ENCODE measurements at regions not wholly inside any gene's neighbourhood (a gene's known extent, or its start where the extent isn't known, plus 50 kb on each side); places are given as distances from the start of the nearest gene placed in this dataset.

DNA sequence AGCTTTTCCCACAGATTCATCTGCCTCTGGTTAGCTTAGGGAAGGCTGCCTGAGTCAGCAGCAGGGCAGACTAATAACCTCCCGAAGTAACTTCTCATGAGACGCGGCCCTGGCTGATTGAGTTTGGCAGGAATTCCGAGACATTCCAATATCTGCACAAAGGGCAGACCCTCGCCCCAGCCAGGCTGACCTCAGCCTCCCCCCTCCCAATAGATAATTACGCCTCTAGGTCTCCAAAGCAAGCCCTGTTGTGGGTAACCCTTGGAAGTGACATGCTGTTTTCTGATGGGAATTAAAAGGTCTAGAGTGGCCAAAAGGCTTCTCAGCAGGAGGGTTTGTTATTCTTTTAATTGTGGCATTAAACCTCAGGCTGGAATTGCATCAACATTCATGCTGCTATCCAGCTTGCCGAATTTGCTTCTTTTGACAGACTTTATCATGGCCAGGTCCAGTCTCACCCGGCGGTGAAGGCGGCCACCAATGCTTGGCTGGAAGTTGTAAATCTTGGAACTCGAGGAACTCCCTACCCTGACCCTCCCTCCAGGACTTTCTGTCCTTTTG is 98.0 kb upstream of the SLC14A2 start:
- no peaks in the 10 kb centered on the region for H3K36me3 ChIP-seq (ENCODE audit: insufficient read depth, low read depth, low read length)
- no peak overlapping the region for H3K27ac ChIP-seq (ENCODE audit: low read length)
- no peaks in the 10 kb centered on the region; the same call in 1 of the 2 replicates for H3K27me3 ChIP-seq (ENCODE audit: insufficient read depth, low read length)
- no peaks in the 10 kb centered on the region for H3K9me3 ChIP-seq (ENCODE audit: insufficient read depth, low read depth, low read length)
- no peaks in the 10 kb centered on the region for H3K4me1 ChIP-seq (ENCODE audit: insufficient read depth, low read length)
- no peak overlapping the region for H3K9ac ChIP-seq (ENCODE audit: low read depth, low read length)
- no peak overlapping the region for H3K4me3 ChIP-seq (ENCODE audit: low read length)

DNA sequence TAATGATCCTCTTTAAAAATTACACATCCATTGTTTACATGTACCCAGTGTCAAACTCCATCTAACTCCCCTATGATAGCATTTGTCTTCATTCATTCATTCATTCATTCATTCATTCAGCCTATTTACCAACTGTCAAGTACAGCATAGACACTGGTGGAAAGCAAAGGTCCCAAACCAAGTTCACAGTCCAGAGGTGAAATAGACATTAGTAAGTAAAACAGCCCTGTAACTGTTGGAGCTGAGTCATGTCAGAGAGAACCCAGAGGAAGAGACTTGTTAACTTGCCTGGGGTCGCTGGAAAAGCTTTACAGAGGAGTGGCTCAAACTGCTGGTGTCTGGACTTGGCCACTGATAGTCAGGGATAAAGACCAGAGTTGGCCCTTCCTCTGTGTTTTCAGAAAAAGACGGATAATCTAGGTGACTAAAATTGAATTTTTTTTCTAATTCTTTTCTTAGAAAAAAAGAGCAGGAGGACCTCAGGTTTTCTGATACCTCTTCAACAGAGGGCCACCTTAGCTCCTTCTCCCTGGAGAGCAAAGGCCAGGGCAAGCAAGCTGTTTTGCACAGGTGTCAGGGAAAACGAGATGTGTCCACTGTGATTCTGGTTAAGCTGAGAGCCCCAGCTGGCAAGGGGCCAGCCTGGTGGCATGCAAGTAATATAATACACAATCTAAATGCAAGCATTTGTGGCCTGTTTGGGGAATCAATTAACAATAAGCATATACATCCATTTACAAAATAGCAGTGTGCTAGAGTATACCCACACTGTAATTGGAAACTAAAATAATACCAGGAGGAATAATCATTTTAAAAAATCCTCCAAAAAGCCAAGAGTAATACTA is 96.7 kb upstream of the SLC14A2 start:
- H3K9me3 ChIP-seq (ENCODE audit: insufficient read depth, low read depth, low read length) = no peaks in the 10 kb centered on the region
- no peak overlapping the region for H3K4me3 ChIP-seq (ENCODE audit: low read length)
- H3K4me1 ChIP-seq (ENCODE audit: insufficient read depth, low read length) = no peaks in the 10 kb centered on the region
- H3K27me3 ChIP-seq (ENCODE audit: insufficient read depth, low read length) = no peaks in the 10 kb centered on the region; the same call in 1 of the 2 replicates
- H3K27ac ChIP-seq (ENCODE audit: low read length) = no peak overlapping the region
- no peak overlapping the region for H3K9ac ChIP-seq (ENCODE audit: low read depth, low read length)
- H3K36me3 ChIP-seq (ENCODE audit: insufficient read depth, low read depth, low read length) = no peaks in the 10 kb centered on the region

- H3K9me3 ChIP-seq (ENCODE audit: insufficient read depth, low read depth, low read length) = no peaks in the 10 kb centered on the region
- no peaks in the 10 kb centered on the region for H3K36me3 ChIP-seq (ENCODE audit: insufficient read depth, low read depth, low read length)
- H3K9ac ChIP-seq (ENCODE audit: low read depth, low read length) = no peak overlapping the region
- no peaks in the 10 kb centered on the region for H3K4me1 ChIP-seq (ENCODE audit: insufficient read depth, low read length)
- no peak overlapping the region for H3K27ac ChIP-seq (ENCODE audit: low read length)
- H3K4me3 ChIP-seq (ENCODE audit: low read length) = no peak overlapping the region
- no peaks in the 10 kb centered on the region; the same call in 1 of the 2 replicates for H3K27me3 ChIP-seq (ENCODE audit: insufficient read depth, low read length)
These were observed 95.6 kb upstream of the SLC14A2 start for GRCh38 chr18:45519411-45520280.

GRCh38 chr18:45521136-45521535 is 94.1 kb upstream of the SLC14A2 start:
- no peaks in the 10 kb centered on the region for H3K4me1 ChIP-seq (ENCODE audit: insufficient read depth, low read length)
- no peak overlapping the region for H3K4me3 ChIP-seq (ENCODE audit: low read length)

GRCh38 chr18:45521777-45522176 is 93.5 kb upstream of the SLC14A2 start:
- H3K27me3 ChIP-seq (ENCODE audit: insufficient read depth, low read length) = no peaks in the 10 kb centered on the region; the same call in 1 of the 2 replicates
- H3K4me3 ChIP-seq (ENCODE audit: low read length) = no peak overlapping the region
- H3K9me3 ChIP-seq (ENCODE audit: insufficient read depth, low read depth, low read length) = no peaks in the 10 kb centered on the region
- no peak overlapping the region for H3K27ac ChIP-seq (ENCODE audit: low read length)
- no peak overlapping the region for H3K9ac ChIP-seq (ENCODE audit: low read depth, low read length)
- no peaks in the 10 kb centered on the region for H3K36me3 ChIP-seq (ENCODE audit: insufficient read depth, low read depth, low read length)
- no peaks in the 10 kb centered on the region for H3K4me1 ChIP-seq (ENCODE audit: insufficient read depth, low read length)

More at GRCh38 chr18:45521136-45521535, 94.1 kb upstream of the SLC14A2 start:
- Histone ChIP-seq H3K36me3 (ENCODE audit: insufficient read depth, low read depth, low read length) (no peaks in the 10 kb centered on the region), H3K9ac (ENCODE audit: low read depth, low read length) (no peak overlapping the region), H3K9me3 (ENCODE audit: insufficient read depth, low read depth, low read length) (no peaks in the 10 kb centered on the region), H3K27me3 (ENCODE audit: insufficient read depth, low read length) (no peaks in the 10 kb centered on the region; the same call in 1 of the 2 replicates), H3K27ac (ENCODE audit: low read length) (no peak overlapping the region)

DNA sequence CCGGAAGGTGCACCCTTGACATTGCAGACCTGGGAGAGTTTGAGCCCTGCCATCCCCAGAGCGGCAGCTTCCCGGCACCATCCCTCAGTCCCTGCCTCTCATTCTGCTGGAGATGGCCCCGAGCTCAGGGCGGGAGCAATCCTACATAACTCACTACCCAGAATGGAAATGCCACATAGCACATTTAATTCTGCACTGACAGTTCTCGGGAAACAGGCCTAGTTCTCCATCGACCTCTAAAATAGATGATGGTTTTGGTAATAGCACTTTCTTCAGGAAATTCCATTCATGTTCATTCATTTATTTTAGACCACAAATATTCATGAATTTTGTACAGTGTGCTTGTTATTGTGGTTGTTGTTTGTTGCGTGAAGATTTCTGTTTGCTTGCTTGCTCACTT is 92.9 kb upstream of the SLC14A2 start:
- Histone ChIP-seq H3K4me1 (ENCODE audit: insufficient read depth, low read length) (no peaks in the 10 kb centered on the region), H3K9me3 (ENCODE audit: insufficient read depth, low read depth, low read length) (no peaks in the 10 kb centered on the region), H3K36me3 (ENCODE audit: insufficient read depth, low read depth, low read length) (no peaks in the 10 kb centered on the region), H3K27me3 (ENCODE audit: insufficient read depth, low read length) (no peaks in the 10 kb centered on the region), H3K9ac (ENCODE audit: low read depth, low read length) (no peak overlapping the region), H3K4me3 (ENCODE audit: low read length) (no peak overlapping the region), H3K27ac (ENCODE audit: low read length) (no peak overlapping the region)

DNA sequence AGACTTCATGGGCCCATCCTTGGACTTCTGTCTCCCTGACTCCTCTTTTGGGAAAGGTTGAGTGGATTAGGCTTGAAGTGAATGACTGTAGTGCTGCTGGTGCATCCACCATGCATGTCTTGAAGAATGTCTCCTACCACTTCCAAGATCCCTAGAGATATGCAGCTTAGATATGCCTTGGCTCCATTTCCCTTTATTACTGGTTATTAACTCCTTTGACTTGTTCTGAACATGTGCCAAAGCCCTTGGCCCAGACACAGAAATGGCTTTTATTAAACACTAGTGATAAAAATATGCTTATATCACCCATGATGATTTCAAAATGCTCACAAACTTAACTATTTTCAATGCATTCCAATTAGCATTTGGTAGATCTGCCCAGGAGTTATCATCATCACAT is 90.0 kb upstream of the SLC14A2 start:
- H3K9ac ChIP-seq (ENCODE audit: low read depth, low read length) = no peak overlapping the region
- no peaks in the 10 kb centered on the region for H3K36me3 ChIP-seq (ENCODE audit: insufficient read depth, low read depth, low read length)
- no peak overlapping the region for H3K27ac ChIP-seq (ENCODE audit: low read length)
- no peaks in the 10 kb centered on the region for H3K9me3 ChIP-seq (ENCODE audit: insufficient read depth, low read depth, low read length)
- no peak overlapping the region for H3K4me3 ChIP-seq (ENCODE audit: low read length)
- H3K27me3 ChIP-seq (ENCODE audit: insufficient read depth, low read length) = no peaks in the 10 kb centered on the region
- no peaks in the 10 kb centered on the region for H3K4me1 ChIP-seq (ENCODE audit: insufficient read depth, low read length)

- Histone ChIP-seq H3K9me3 (ENCODE audit: insufficient read depth, low read depth, low read length) (no peaks in the 10 kb centered on the region), H3K36me3 (ENCODE audit: insufficient read depth, low read depth, low read length) (no peaks in the 10 kb centered on the region), H3K27me3 (ENCODE audit: insufficient read depth, low read length) (no peaks in the 10 kb centered on the region), H3K4me1 (ENCODE audit: insufficient read depth, low read length) (no peaks in the 10 kb centered on the region), H3K9ac (ENCODE audit: low read depth, low read length) (no peak overlapping the region), H3K4me3 (ENCODE audit: low read length) (no peak overlapping the region), H3K27ac (ENCODE audit: low read length) (no peak overlapping the region)
These were observed 89.0 kb upstream of the SLC14A2 start for GRCh38 chr18:45526114-45526841.

DNA sequence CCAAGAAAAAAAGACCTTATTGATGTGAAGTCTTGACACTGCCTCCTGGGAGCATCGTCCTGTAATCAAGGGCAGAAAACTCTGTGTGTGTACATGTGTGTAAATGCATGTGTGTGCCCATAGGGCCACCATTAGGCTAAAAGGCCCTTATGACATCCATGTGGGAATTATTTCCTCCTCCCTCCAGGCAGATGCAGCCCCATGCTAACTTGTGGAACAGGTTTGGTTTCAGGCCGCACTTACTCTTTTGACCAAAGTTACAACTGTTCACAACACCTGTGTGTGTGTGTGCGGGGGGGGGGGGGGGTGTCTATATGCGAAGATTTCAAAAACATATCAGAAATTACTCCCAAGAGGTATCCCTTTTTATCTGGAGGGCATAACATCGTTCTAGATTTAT is 87.4 kb upstream of the SLC14A2 start:
- Histone ChIP-seq H3K9ac (ENCODE audit: low read depth, low read length) (no peak overlapping the region), H3K36me3 (ENCODE audit: insufficient read depth, low read depth, low read length) (no peaks in the 10 kb centered on the region), H3K27ac (ENCODE audit: low read length) (no peak overlapping the region), H3K4me3 (ENCODE audit: low read length) (no peak overlapping the region), H3K4me1 (ENCODE audit: insufficient read depth, low read length) (no peaks in the 10 kb centered on the region), H3K9me3 (ENCODE audit: insufficient read depth, low read depth, low read length) (no peaks in the 10 kb centered on the region), H3K27me3 (ENCODE audit: insufficient read depth, low read length) (no peaks in the 10 kb centered on the region)

GRCh38 chr18:45528712-45529336 is 86.5 kb upstream of the SLC14A2 start:
- H3K27me3 ChIP-seq (ENCODE audit: insufficient read depth, low read length) = no peaks in the 10 kb centered on the region
- H3K9ac ChIP-seq (ENCODE audit: low read depth, low read length) = no peak overlapping the region
- H3K9me3 ChIP-seq (ENCODE audit: insufficient read depth, low read depth, low read length) = no peaks in the 10 kb centered on the region
- H3K4me1 ChIP-seq (ENCODE audit: insufficient read depth, low read length) = no peaks in the 10 kb centered on the region
- H3K4me3 ChIP-seq (ENCODE audit: low read length) = no peak overlapping the region
- H3K36me3 ChIP-seq (ENCODE audit: insufficient read depth, low read depth, low read length) = no peaks in the 10 kb centered on the region
- H3K27ac ChIP-seq (ENCODE audit: low read length) = no peak overlapping the region

DNA sequence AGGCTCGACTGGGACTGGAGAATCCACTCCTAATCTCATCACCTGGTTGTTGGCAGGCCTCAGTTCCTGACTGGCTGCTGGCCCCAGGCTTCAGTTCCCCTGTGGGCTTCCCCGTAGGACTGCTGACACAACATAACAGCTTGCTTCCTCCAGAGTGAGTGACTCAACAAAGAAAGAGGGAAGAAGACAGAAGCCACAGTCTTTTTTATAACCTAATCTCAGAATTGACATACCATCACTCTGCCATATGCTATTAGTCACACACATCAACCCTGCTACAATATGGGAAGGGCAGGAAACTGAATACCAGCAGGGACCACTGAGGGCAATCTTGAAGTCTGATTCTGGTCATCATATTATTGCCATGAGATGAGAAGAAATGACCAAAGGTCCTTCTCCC is 76.8 kb upstream of the SLC14A2 start:
- H3K9me3 ChIP-seq (ENCODE audit: insufficient read depth, low read depth, low read length) = no peaks in the 10 kb centered on the region; the same call in 1 of the 2 replicates
- H3K36me3 ChIP-seq (ENCODE audit: insufficient read depth, low read depth, low read length) = no peaks in the 10 kb centered on the region
- no peak overlapping the region for H3K4me3 ChIP-seq (ENCODE audit: low read length)
- no peaks in the 10 kb centered on the region for H3K27me3 ChIP-seq (ENCODE audit: insufficient read depth, low read length)
- H3K27ac ChIP-seq (ENCODE audit: low read length) = no peak overlapping the region
- no peaks in the 10 kb centered on the region for H3K4me1 ChIP-seq (ENCODE audit: insufficient read depth, low read length)
- no peak overlapping the region for H3K9ac ChIP-seq (ENCODE audit: low read depth, low read length)

Data from iPS-20b (cell line).